K562 (cell line): ENCODE measurements at regions not wholly inside any gene's neighbourhood (a gene's known extent, or its start where the extent isn't known, plus 50 kb on each side); places are given as distances from the start of the nearest gene placed in this dataset.

Experiments used
- ATAC-seq: fragments of 200-7000 bp; cut with Tn5 transposase; 3 replicates; pipeline ENCODE4 v1.9.1; 2020; ENCODE audit warnings: moderate library complexity
- BruUV-seq: library from RNA; stranded (reverse); fragments of 400-500 nt; replicated peaks from 2 replicates; lab custom pipeline; 2021; lab: Mats Ljungman, UMichigan
- CTCF ChIA-PET: fragments of 300-600 bp; formaldehyde crosslinking; extraction: SDS; loops from one replicate; lab custom pipeline; 2021; ENCODE audit warnings: low intra/inter-chr PET ratio; lab: Yijun Ruan, JAX
- POLR2A ChIA-PET: fragments of 300-600, 350-650 bp; sonication (Branson Sonifier 250); formaldehyde crosslinking; extraction: SDS; loops from one replicate; lab custom pipeline; 2021; ENCODE audit warnings: antibody characterized with exemption, inconsistent platforms; lab: Yijun Ruan, JAX
- DNase-seq, 4 experiments: peaks; one replicate each; pipeline versions ENCODE4 v3.0.0 to v3.0.0-alpha.2; 2011 to 2018; ENCODE audit warnings: low spot score in 3 of 4, mixed read lengths in 3 of 4; ENCODE audit errors: extremely low read depth in 1 of 4
- FAIRE-seq: peaks from 2 replicates; lab custom pipeline; 2011; peaks lifted over from hg19 to GRCh38; lab: Jason Lieb, UNC
- H2AFZ ChIP-seq: 2 replicates; pipeline ENCODE4 v1.6.0; 2011; ENCODE audit warnings: low read depth, low read length, control low read depth, inconsistent platforms
- H3K27ac ChIP-seq: fragments of 200-600 bp; 3 replicates; pipeline ENCODE4 v1.8.0; 2011; ENCODE audit warnings: low read depth, mild to moderate bottlenecking, control low read depth, inconsistent platforms, low read length, moderate library complexity, mixed read lengths; ENCODE audit errors: extremely low read depth
- H3K27me3 ChIP-seq, 2 experiments: fragments of 300-600 bp in 1 of 2; 2 replicates in 1 of 2; 3 replicates in 1 of 2; pipeline versions ENCODE4 v1.6.0 to v1.8.0; 2011; ENCODE audit warnings: inconsistent platforms in 2 of 2, low read length in 2 of 2, mild to moderate bottlenecking in 1 of 2, mixed read lengths in 1 of 2, moderate library complexity in 1 of 2; ENCODE audit not compliant: control insufficient read depth in 2 of 2, insufficient read depth in 2 of 2
- H3K36me3 ChIP-seq: fragments of 300-600 bp; 3 replicates; pipeline ENCODE4 v1.8.0; 2011; ENCODE audit warnings: mild to moderate bottlenecking, low read length, inconsistent platforms; ENCODE audit not compliant: control insufficient read depth, insufficient read depth
- H3K4me1 ChIP-seq, 2 experiments: fragments of 200-600 bp in 1 of 2; replicated peaks in 1 of 2; 2 replicates in 1 of 2; 3 replicates in 1 of 2; pipeline versions ENCODE4 v1.5.1 to v1.8.0; 2011; ENCODE audit warnings: inconsistent platforms in 2 of 2, low read length in 2 of 2, mild to moderate bottlenecking in 1 of 2, mixed read lengths in 1 of 2, moderate library complexity in 1 of 2; ENCODE audit not compliant: control insufficient read depth in 2 of 2, insufficient read depth in 2 of 2
- H3K4me2 ChIP-seq: 2 replicates; pipeline ENCODE4 v1.6.1; 2011; ENCODE audit warnings: low read length, control low read depth, inconsistent platforms, mixed read lengths; ENCODE audit not compliant: insufficient read depth
- H3K4me3 ChIP-seq: fragments of 200-600 bp; sonication (generic), shearing (Covaris generic); 2 replicates; pipeline ENCODE4 v1.5.1; 2016; ENCODE audit warnings: control low read depth, inconsistent platforms
- H3K79me2 ChIP-seq: fragments of 200-600 bp; 3 replicates; pipeline ENCODE4 v1.8.0; 2011; ENCODE audit warnings: low read length, inconsistent platforms; ENCODE audit not compliant: control insufficient read depth, insufficient read depth
- H3K9ac ChIP-seq, 2 experiments: 2 replicates each; pipeline versions ENCODE4 v1.6.0 to v1.6.1; 2011; ENCODE audit warnings: low read depth in 2 of 2, low read length in 2 of 2, control low read depth in 1 of 2, inconsistent platforms in 1 of 2, mild to moderate bottlenecking in 1 of 2, mixed read lengths in 1 of 2; ENCODE audit not compliant: insufficient read depth in 1 of 2
- H3K9me1 ChIP-seq: one replicate; pipeline ENCODE4 v1.6.0; 2011; ENCODE audit warnings: inconsistent platforms, mild to moderate bottlenecking, low read length, moderate library complexity; ENCODE audit not compliant: control insufficient read depth, insufficient read depth
- H3K9me3 ChIP-seq: replicated peaks from 2 replicates; pipeline ENCODE4 v1.5.1; 2011; ENCODE audit warnings: low read depth, low read length, inconsistent platforms; ENCODE audit not compliant: control insufficient read depth, insufficient read depth
- H4K20me1 ChIP-seq: replicated peaks from 2 replicates; pipeline ENCODE4 v1.6.1; 2011; ENCODE audit warnings: low read length, inconsistent platforms, mixed read lengths; ENCODE audit not compliant: control insufficient read depth, insufficient read depth
- CCAR2 ChIP-seq: fragments of 200-400 bp; formaldehyde crosslinking; IDR thresholded peaks from 2 replicates; pipeline ENCODE4 v1.6.1; 2017; ENCODE audit warnings: mild to moderate bottlenecking, low read depth, low read length
- HCFC1 ChIP-seq: IDR thresholded peaks from 2 replicates; pipeline ENCODE4 v1.6.1; 2012; ENCODE audit warnings: low read depth, low read length, improper control_type of control experiment
- NFE2L1 ChIP-seq: fragments of 450-650 bp; IDR thresholded peaks from 2 replicates; pipeline ENCODE4 v1.6.1; 2016; ENCODE audit warnings: missing genetic modification characterization, low read depth, mild to moderate bottlenecking, missing compliant biosample characterization, moderate library complexity, borderline replicate concordance
- NFYB ChIP-seq: IDR thresholded peaks from 2 replicates; pipeline ENCODE4 v1.6.1; 2011; ENCODE audit warnings: mild to moderate bottlenecking, moderate library complexity; ENCODE audit not compliant: insufficient read length; ENCODE audit errors: extremely low read depth
- SUPT5H ChIP-seq: fragments of 450-650 bp; IDR thresholded peaks from 2 replicates; pipeline ENCODE4 v1.6.1; 2016
- THRAP3 ChIP-seq: fragments of 450-650 bp; IDR thresholded peaks from 2 replicates; pipeline ENCODE4 v1.6.1; 2016; ENCODE audit warnings: mild to moderate bottlenecking, inconsistent platforms, borderline replicate concordance
- WGBS: fragments of 100-300 bp; shearing (Covaris generic); methylation state at CpG from one replicate; pipeline ENCODE4 v1.1.6; 2016; ENCODE audit warnings: low coverage, mixed read lengths; ENCODE audit not compliant: insufficient coverage; ENCODE audit errors: missing lambda C conversion rate; 5-methylcytosine and 5-hydroxymethylcytosine counted together
- in situ Hi-C: fragments of 300-500 bp; cut with MboI; formaldehyde crosslinking; loops from 4 replicates; pipeline ENCODE4 v1.15.0; 2018; ENCODE audit warnings: inconsistent platforms, mixed read lengths
- intact Hi-C: fragments of 100-400 bp; cut with micrococcal nuclease; formaldehyde crosslinking; loops from 2 replicates; pipeline ENCODE4 v1.14.2; 2022
- TF ChIP-seq, protein P1 (sequence below), 2 experiments: IDR thresholded peaks in 1 of 2; conservative IDR thresholded peaks in 1 of 2; 2 replicates each; pipeline ENCODE4 v1.6.1; 2016; ENCODE audit warnings: low read depth in 2 of 2, mild to moderate bottlenecking in 1 of 2, missing compliant biosample characterization in 1 of 2, missing genetic modification characterization in 1 of 2, moderate library complexity in 1 of 2
- TF ChIP-seq, protein P2 (sequence below), 2 experiments: fragments of 450-650 bp; IDR thresholded peaks; 2 replicates each; pipeline ENCODE4 v1.6.1; 2016

DNA sequence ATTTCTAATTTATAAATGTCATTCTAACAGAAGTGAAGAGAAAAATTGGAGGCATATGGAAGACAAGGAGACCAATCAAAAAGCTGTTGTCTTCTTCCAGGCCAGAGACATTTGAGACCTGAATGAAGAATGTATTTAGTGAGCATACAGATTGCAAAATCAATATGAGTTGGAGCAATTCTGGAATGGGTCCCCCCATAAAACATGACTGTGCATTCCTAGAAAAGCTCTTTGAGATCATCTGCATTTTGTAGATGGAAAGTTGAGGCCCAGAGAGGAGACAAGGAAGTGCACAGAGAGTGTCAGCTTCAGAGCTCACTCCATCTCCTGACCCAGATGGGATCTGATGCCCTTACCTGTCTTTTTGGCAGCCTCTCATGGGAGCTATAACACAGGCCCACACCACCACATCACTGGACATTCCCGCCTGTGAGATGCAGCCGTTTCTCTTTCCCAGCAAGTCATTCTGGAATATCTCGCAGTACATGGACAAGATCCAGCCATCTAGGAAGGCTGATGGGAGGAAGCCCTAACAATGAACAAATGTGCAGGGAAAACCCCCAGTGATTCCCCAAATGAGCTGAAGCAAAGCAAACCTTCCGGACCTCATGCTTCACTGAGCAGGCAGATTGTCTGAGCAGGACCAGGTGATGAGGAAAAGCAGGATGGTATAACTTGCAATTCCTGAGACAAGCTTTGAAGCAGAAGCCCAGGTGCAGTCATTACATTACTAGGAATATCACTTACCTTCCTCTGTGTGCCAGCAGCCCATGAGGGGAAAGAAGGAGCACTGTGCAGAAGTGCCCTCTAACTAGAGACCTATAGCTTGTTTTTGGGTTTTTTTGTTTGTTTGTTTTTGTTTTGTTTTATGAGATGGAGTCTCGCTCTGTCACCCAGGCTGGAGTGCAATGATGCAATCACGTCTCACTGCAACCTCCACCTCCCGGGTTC is 445.6 kb downstream of the PLPP3 start:
- H3K4me3 ChIP-seq: no peak overlapping the region
- no peaks in the 10 kb centered on the region for H3K9me3 ChIP-seq
- BruUV-seq: no TSS peak
- H3K4me2 ChIP-seq: no peak overlapping the region
- H3K9ac ChIP-seq: no peak overlapping the region
- TF ChIP-seq NFYB (no peak), THRAP3 (no peak), SUPT5H (no peak), CCAR2 (no peak), NFE2L1 (tag) (no peak), HCFC1 (no peak)
- TF ChIP-seq, protein P1, sequence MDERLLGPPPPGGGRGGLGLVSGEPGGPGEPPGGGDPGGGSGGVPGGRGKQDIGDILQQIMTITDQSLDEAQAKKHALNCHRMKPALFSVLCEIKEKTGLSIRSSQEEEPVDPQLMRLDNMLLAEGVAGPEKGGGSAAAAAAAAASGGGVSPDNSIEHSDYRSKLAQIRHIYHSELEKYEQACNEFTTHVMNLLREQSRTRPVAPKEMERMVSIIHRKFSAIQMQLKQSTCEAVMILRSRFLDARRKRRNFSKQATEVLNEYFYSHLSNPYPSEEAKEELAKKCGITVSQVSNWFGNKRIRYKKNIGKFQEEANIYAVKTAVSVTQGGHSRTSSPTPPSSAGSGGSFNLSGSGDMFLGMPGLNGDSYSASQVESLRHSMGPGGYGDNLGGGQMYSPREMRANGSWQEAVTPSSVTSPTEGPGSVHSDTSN (CRISPR knock-in tag; IDR thresholded peaks at IDR 0.05; ENCODE audit: low read depth): no peak
- TF ChIP-seq, protein P1 (tag; conservative IDR thresholded peaks at IDR 0.05; ENCODE audit: low read depth): no peak
- TF ChIP-seq, protein P2, sequence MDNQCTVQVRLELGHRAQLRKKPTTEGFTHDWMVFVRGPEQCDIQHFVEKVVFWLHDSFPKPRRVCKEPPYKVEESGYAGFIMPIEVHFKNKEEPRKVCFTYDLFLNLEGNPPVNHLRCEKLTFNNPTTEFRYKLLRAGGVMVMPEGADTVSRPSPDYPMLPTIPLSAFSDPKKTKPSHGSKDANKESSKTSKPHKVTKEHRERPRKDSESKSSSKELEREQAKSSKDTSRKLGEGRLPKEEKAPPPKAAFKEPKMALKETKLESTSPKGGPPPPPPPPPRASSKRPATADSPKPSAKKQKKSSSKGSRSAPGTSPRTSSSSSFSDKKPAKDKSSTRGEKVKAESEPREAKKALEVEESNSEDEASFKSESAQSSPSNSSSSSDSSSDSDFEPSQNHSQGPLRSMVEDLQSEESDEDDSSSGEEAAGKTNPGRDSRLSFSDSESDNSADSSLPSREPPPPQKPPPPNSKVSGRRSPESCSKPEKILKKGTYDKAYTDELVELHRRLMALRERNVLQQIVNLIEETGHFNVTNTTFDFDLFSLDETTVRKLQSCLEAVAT (IDR thresholded peaks at IDR 0.05): no peak
- TF ChIP-seq, all 486 proteins: peak for 0
- no peak for FAIRE-seq
- Histone ChIP-seq H3K79me2 (no peaks in the 10 kb centered on the region), H4K20me1 (no peaks in the 10 kb centered on the region), H2AFZ (no peak overlapping the region), H3K9me1 (no peaks in the 10 kb centered on the region), H3K27ac (no peak overlapping the region), H3K4me1 (no peaks in the 10 kb centered on the region; a peak in 1 of 5 replicates), H3K27me3 (no peaks in the 10 kb centered on the region), H3K36me3 (no peaks in the 10 kb centered on the region)
- DNase-seq: no peak
- POLR2A ChIA-PET: interaction anchor here (0.7 kb wide), 1 partner anchor 27 kb away, joined by 3 read pairs; no protein-coding TSS in a partner anchor
- 5% methylated on average over 7 of the region's 7 CpGs for WGBS
- in situ Hi-C loops: no loop called here
- CTCF ChIA-PET: no interaction called here
- no peak for ATAC-seq
- intact Hi-C loops: no loop called here
